ENCODE measurements at regions not wholly inside any gene's neighbourhood (a gene's known extent, or its start where the extent isn't known, plus 50 kb on each side); places are given as distances from the start of the nearest gene placed in this dataset.

DNA sequence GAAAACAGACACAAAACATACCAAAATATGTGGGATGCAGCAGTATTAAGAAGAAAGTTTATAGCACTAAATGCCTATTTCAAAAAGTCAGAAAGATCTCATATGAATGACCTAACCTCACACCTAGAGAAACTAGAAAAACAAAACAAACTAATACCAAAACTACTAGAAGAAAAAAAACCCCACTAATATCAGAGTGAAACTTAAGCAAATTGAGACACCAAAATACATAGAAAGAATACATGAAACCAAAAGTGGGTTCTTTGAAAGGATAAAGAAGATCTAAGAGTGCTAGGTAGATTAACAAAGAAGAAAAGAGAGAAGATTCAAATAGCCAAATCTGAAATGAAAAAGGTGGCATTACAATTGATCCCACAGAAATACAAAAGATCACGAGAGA is 494.1 kb downstream of the SH2D4B start:
- WGBS (ENCODE audit: low lambda C conversion rate) = 20% methylated on average over 1 of the region's 1 CpG
- POLR2A ChIA-PET = no interaction called here
- no peak overlapping the region for H3K9ac ChIP-seq

DNA sequence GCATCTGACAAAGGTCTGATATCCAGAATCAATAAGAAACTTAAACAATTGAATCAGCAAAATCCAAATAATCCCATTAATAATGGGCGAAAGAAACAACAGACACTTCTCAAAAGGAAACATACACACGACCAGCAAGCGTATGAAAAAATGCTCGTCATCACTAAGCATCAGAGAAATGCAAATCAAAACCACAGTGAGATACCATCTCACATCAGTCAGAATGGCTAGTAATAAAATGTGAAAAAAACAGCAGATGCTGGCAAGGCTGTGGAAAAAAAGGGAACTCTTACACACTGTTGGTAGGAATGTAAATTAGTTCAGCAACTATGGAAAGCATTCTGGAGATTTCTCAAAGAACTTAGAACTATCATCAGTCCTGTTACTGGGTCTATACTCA is 496.7 kb downstream of the SH2D4B start:
- Histone ChIP-seq H3K27ac (ENCODE audit: low read depth in 2 of 2, low read length in 1 of 2) (no peak overlapping the region), H3K9me3 (no peaks in the 10 kb centered on the region), H3K4me1 (ENCODE audit: control insufficient read depth in 1 of 2, insufficient read depth in 2 of 2, low read depth in 1 of 2, low read length in 1 of 2) (no peaks in the 10 kb centered on the region), H3K36me3 (replicated peaks in 1 of 2; ENCODE audit: control insufficient read depth in 1 of 2, insufficient read depth in 2 of 2, low read length in 1 of 2) (no peaks in the 10 kb centered on the region), H3K79me2 (ENCODE audit: insufficient read depth) (no peaks in the 10 kb centered on the region), H3K4me3 (ENCODE audit: low read depth in 2 of 2, low read length in 1 of 2) (no peak overlapping the region), H4K20me1 (ENCODE audit: insufficient read depth) (no peaks in the 10 kb centered on the region), H3K9me2 (no peaks in the 10 kb centered on the region), H3K27me3 (ENCODE audit: insufficient read depth) (no peaks in the 10 kb centered on the region), H3K9ac (no peak overlapping the region), H2AFZ (ENCODE audit: low read depth) (no peak overlapping the region), H3K4me2 (no peak overlapping the region), H3F3A (replicated peaks; ENCODE audit: insufficient read depth) (no peaks in the 10 kb centered on the region)
- POLR2A ChIA-PET = no interaction called here
- WGBS (ENCODE audit: low lambda C conversion rate) = 6% methylated on average over 4 of the region's 4 CpGs
- CTCF ChIA-PET = no interaction called here
- DNase-seq = no peak
- TF ChIP-seq FOSL2 (IDR thresholded peaks at IDR 0.05; ENCODE audit: borderline replicate concordance, low read depth) = no peak
- no peak for TF ChIP-seq TEAD4 (IDR thresholded peaks at IDR 0.05; ENCODE audit: borderline replicate concordance, insufficient read depth)
- TF ChIP-seq TAF1 (IDR thresholded peaks at IDR 0.05; ENCODE audit: borderline replicate concordance, low read depth, low read length) = no peak

More for the DNA sequence above, 494.1 kb downstream of the SH2D4B start:
- no peak for TF ChIP-seq TAF1 (IDR thresholded peaks at IDR 0.05; ENCODE audit: borderline replicate concordance, low read depth, low read length)
- Histone ChIP-seq H3K9me3 (no peaks in the 10 kb centered on the region), H2AFZ (ENCODE audit: low read depth) (no peak overlapping the region), H3K79me2 (ENCODE audit: insufficient read depth) (no peaks in the 10 kb centered on the region), H3K9me2 (no peaks in the 10 kb centered on the region), H3F3A (replicated peaks; ENCODE audit: insufficient read depth) (no peaks in the 10 kb centered on the region), H3K4me1 (ENCODE audit: control insufficient read depth in 1 of 2, insufficient read depth in 2 of 2, low read depth in 1 of 2, low read length in 1 of 2) (no peaks in the 10 kb centered on the region), H4K20me1 (ENCODE audit: insufficient read depth) (no peaks in the 10 kb centered on the region), H3K27me3 (ENCODE audit: insufficient read depth) (no peaks in the 10 kb centered on the region), H3K4me3 (ENCODE audit: low read depth in 2 of 2, low read length in 1 of 2) (no peak overlapping the region), H3K27ac (ENCODE audit: low read depth in 2 of 2, low read length in 1 of 2) (no peak overlapping the region), H3K4me2 (no peak overlapping the region), H3K36me3 (replicated peaks in 1 of 2; ENCODE audit: control insufficient read depth in 1 of 2, insufficient read depth in 2 of 2, low read length in 1 of 2) (no peaks in the 10 kb centered on the region)
- CTCF ChIA-PET = interaction anchor here (1.7 kb wide), 1 partner anchor 13 kb away, joined by 8 read pairs; no protein-coding TSS in a partner anchor
- DNase-seq = no peak

DNA sequence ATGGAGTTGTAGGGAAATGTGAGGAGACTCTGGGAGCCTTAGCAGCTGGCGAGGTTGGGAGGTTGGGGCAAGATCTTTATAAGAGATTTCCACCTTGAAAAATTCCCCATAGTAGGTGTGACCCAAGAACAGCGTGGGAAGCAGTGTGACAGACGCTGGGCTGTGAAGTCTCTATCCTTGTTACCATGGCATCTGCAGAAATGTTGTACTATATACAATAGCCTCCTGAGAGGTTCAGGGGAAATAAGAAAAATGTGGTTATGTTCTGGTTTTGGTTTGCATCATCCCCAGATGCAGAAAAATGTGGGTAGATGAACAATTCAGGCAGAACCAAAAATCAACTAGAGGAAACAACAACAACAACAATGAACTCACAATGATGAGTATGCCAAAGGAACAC is 498.6 kb downstream of the SH2D4B start:
- Histone ChIP-seq H3K27me3 (ENCODE audit: insufficient read depth) (no peaks in the 10 kb centered on the region), H3K9ac (no peak overlapping the region), H3K4me2 (no peak overlapping the region), H3F3A (replicated peaks; ENCODE audit: insufficient read depth) (no peaks in the 10 kb centered on the region), H3K79me2 (ENCODE audit: insufficient read depth) (no peaks in the 10 kb centered on the region), H3K4me1 (ENCODE audit: control insufficient read depth in 1 of 2, insufficient read depth in 2 of 2, low read depth in 1 of 2, low read length in 1 of 2) (no peaks in the 10 kb centered on the region), H3K27ac (ENCODE audit: low read depth in 2 of 2, low read length in 1 of 2) (no peak overlapping the region), H3K9me2 (no peaks in the 10 kb centered on the region), H4K20me1 (ENCODE audit: insufficient read depth) (no peaks in the 10 kb centered on the region), H3K9me3 (no peaks in the 10 kb centered on the region), H3K36me3 (replicated peaks in 1 of 2; ENCODE audit: control insufficient read depth in 1 of 2, insufficient read depth in 2 of 2, low read length in 1 of 2) (no peaks in the 10 kb centered on the region), H3K4me3 (ENCODE audit: low read depth in 2 of 2, low read length in 1 of 2) (no peak overlapping the region), H2AFZ (ENCODE audit: low read depth) (no peak overlapping the region)
- no peak for DNase-seq
- 2% methylated on average over 3 of the region's 3 CpGs for WGBS (ENCODE audit: low lambda C conversion rate)
- ChIA-PET CTCF (no interaction called here), POLR2A (no interaction called here)
- TF ChIP-seq, protein P1, sequence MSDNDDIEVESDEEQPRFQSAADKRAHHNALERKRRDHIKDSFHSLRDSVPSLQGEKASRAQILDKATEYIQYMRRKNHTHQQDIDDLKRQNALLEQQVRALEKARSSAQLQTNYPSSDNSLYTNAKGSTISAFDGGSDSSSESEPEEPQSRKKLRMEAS (IDR thresholded peaks at IDR 0.05; ENCODE audit: low read depth) = no peak
- TF ChIP-seq CHD2 (IDR thresholded peaks at IDR 0.05; ENCODE audit: low read length, partially characterized antibody) = no peak
- TF ChIP-seq FOXM1 (IDR thresholded peaks at IDR 0.05; ENCODE audit: low read depth) = no peak
- TF ChIP-seq NFIC (IDR thresholded peaks at IDR 0.05; ENCODE audit: borderline replicate concordance) = no peak
- no peak for TF ChIP-seq NRF1 (IDR thresholded peaks at IDR 0.05; ENCODE audit: low read depth, low read length)
- TF ChIP-seq, protein P2, sequence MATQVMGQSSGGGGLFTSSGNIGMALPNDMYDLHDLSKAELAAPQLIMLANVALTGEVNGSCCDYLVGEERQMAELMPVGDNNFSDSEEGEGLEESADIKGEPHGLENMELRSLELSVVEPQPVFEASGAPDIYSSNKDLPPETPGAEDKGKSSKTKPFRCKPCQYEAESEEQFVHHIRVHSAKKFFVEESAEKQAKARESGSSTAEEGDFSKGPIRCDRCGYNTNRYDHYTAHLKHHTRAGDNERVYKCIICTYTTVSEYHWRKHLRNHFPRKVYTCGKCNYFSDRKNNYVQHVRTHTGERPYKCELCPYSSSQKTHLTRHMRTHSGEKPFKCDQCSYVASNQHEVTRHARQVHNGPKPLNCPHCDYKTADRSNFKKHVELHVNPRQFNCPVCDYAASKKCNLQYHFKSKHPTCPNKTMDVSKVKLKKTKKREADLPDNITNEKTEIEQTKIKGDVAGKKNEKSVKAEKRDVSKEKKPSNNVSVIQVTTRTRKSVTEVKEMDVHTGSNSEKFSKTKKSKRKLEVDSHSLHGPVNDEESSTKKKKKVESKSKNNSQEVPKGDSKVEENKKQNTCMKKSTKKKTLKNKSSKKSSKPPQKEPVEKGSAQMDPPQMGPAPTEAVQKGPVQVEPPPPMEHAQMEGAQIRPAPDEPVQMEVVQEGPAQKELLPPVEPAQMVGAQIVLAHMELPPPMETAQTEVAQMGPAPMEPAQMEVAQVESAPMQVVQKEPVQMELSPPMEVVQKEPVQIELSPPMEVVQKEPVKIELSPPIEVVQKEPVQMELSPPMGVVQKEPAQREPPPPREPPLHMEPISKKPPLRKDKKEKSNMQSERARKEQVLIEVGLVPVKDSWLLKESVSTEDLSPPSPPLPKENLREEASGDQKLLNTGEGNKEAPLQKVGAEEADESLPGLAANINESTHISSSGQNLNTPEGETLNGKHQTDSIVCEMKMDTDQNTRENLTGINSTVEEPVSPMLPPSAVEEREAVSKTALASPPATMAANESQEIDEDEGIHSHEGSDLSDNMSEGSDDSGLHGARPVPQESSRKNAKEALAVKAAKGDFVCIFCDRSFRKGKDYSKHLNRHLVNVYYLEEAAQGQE (IDR thresholded peaks at IDR 0.05; ENCODE audit: low read depth, low read length) = no peak
- no peak for TF ChIP-seq FOSL2 (IDR thresholded peaks at IDR 0.05; ENCODE audit: borderline replicate concordance, low read depth)
- no peak for TF ChIP-seq MEF2A (IDR thresholded peaks at IDR 0.05; ENCODE audit: borderline replicate concordance, low read depth)
- TF ChIP-seq RAD21 (IDR thresholded peaks at IDR 0.05; ENCODE audit: low read length) = no peak
- TF ChIP-seq RFX5 (IDR thresholded peaks at IDR 0.05; ENCODE audit: low read length) = no peak
- TF ChIP-seq TAF1 (IDR thresholded peaks at IDR 0.05; ENCODE audit: borderline replicate concordance, low read depth, low read length) = no peak
- no peak for TF ChIP-seq TEAD4 (IDR thresholded peaks at IDR 0.05; ENCODE audit: borderline replicate concordance, insufficient read depth)
- TF ChIP-seq YY1 (IDR thresholded peaks at IDR 0.05; ENCODE audit: low read depth) = no peak
- TF ChIP-seq JUND (IDR thresholded peaks at IDR 0.05) = no peak
